ENCODE measurements at regions not wholly inside any gene's neighbourhood (a gene's known extent, or its start where the extent isn't known, plus 50 kb on each side); places are given as distances from the start of the nearest gene placed in this dataset.

DNA sequence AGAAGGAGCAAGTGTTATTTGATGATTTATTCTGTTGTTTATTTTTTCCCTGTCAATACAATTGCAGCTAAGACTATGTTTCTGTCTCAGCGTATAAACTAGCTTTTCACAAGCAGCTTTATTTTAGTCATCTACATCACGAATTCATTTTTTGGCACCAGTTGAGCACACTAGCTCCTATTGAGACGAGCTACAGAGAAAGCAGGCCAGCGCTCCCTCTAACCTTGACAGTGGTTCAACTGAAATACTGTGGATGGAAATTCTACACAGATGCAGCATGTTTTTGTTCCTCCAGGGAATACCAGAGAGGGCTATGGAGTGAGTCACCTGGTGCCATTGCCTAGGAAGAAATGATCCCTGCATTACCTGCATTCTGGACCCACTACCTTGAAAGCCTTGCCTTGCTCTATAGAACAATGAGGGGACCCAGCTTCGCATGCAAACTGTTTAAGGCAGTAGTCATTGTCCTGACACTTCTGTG, 108.2 kb upstream of the ARHGAP42 start:
- TF ChIP-seq, protein P1, sequence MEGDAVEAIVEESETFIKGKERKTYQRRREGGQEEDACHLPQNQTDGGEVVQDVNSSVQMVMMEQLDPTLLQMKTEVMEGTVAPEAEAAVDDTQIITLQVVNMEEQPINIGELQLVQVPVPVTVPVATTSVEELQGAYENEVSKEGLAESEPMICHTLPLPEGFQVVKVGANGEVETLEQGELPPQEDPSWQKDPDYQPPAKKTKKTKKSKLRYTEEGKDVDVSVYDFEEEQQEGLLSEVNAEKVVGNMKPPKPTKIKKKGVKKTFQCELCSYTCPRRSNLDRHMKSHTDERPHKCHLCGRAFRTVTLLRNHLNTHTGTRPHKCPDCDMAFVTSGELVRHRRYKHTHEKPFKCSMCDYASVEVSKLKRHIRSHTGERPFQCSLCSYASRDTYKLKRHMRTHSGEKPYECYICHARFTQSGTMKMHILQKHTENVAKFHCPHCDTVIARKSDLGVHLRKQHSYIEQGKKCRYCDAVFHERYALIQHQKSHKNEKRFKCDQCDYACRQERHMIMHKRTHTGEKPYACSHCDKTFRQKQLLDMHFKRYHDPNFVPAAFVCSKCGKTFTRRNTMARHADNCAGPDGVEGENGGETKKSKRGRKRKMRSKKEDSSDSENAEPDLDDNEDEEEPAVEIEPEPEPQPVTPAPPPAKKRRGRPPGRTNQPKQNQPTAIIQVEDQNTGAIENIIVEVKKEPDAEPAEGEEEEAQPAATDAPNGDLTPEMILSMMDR (IDR thresholded peaks at IDR 0.05), result no peak
- no peak for TF ChIP-seq POLR2A (IDR thresholded peaks at IDR 0.05)

Data from esophagus squamous epithelium (tissue), 4 donors.